ENCODE measurements at regions not wholly inside any gene's neighbourhood (a gene's known extent, or its start where the extent isn't known, plus 50 kb on each side); places are given as distances from the start of the nearest gene placed in this dataset.

DNA sequence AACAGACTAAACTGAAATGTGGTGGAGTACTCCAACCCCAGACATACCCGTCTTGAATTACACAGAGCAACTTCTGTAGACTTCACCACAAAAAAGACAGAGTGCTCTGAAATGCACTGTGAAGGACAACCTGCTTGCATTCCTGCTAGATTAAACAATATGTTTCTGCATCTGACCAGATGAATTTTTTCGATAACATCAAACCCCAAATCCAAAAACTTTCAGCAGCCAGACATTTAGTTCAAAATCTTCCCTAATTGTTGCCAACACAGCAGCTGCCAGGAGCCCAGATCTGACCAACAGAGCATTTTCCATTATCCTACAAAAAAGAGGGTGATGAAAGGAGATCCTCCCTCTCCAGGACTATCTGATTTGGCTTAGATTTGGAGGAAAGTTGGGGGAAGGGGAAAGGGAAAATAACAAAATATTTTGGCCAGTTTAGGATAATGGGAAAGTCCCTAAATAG, 356.5 kb downstream of the PDGFC start:
- H3K27ac ChIP-seq (ENCODE audit: low read depth in 1 of 3, low read length in 2 of 3): no peak overlapping the region
- H3K9me3 ChIP-seq (ENCODE audit: control insufficient read depth in 2 of 2, insufficient read depth in 1 of 2, low read depth in 1 of 2, low read length in 1 of 2): no peaks in the 10 kb centered on the region
- no peaks in the 10 kb centered on the region for H3K27me3 ChIP-seq (ENCODE audit: control insufficient read depth in 3 of 3, insufficient read depth in 3 of 3, low read length in 3 of 3)
- no peaks in the 10 kb centered on the region for H3K36me3 ChIP-seq (ENCODE audit: control insufficient read depth in 3 of 3, insufficient read depth in 2 of 3, low read depth in 1 of 3, low read length in 3 of 3)
- DNase-seq (no peak), FAIRE-seq (no peak)
- no peaks in the 10 kb centered on the region for H3K4me1 ChIP-seq (ENCODE audit: control insufficient read depth in 3 of 3, insufficient read depth in 2 of 3, low read depth in 1 of 3, low read length in 2 of 3)
- 47 to 55% (median 54%) methylated on average over 2 of the region's 2 CpGs for WGBS, 3 donors
- H3K4me3 ChIP-seq (ENCODE audit: low read depth in 1 of 3, low read length in 3 of 3): no peak overlapping the region

- DNase-seq (no peak), FAIRE-seq (no peak)
- Histone ChIP-seq H3K4me1 (ENCODE audit: control insufficient read depth in 3 of 3, insufficient read depth in 2 of 3, low read depth in 1 of 3, low read length in 2 of 3) (no peaks in the 10 kb centered on the region), H3K27ac (ENCODE audit: low read depth in 1 of 3, low read length in 2 of 3) (no peak overlapping the region), H3K27me3 (ENCODE audit: control insufficient read depth in 3 of 3, insufficient read depth in 3 of 3, low read length in 3 of 3) (no peaks in the 10 kb centered on the region), H3K4me3 (ENCODE audit: low read depth in 1 of 3, low read length in 3 of 3) (no peak overlapping the region), H3K9me3 (ENCODE audit: control insufficient read depth in 2 of 2, insufficient read depth in 1 of 2, low read depth in 1 of 2, low read length in 1 of 2) (no peaks in the 10 kb centered on the region), H3K36me3 (ENCODE audit: control insufficient read depth in 3 of 3, insufficient read depth in 2 of 3, low read depth in 1 of 3, low read length in 3 of 3) (no peaks in the 10 kb centered on the region)
Measured at GRCh38 chr4:156614536-156614935, 357.1 kb downstream of the PDGFC start.

DNA sequence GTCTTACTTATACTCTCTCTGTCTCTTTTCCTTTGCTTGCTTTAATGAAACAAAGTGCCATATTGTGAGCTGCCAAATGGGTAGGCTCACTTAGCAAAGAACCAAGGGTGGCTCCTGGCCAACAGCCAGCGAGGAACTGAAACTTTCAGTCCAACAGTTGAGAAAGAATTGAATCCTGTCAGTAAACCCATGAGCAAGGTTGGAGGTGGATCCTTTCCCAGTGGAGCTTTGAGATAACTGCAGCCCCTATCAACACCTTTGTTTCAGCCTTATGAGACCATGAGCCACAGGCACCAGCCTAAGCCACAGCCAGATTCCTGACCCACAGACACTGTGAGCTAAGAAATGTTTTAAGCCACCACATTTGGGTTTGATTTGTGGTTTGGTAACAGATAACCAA, 362.2 kb downstream of the PDGFC start:
- DNase-seq: no peak
- H3K9me3 ChIP-seq (ENCODE audit: control insufficient read depth in 2 of 2, insufficient read depth in 1 of 2, low read depth in 1 of 2, low read length in 1 of 2): no peaks in the 10 kb centered on the region
- H3K4me3 ChIP-seq (ENCODE audit: low read depth in 1 of 3, low read length in 3 of 3): no peak overlapping the region
- FAIRE-seq: no peak
- no peaks in the 10 kb centered on the region for H3K27me3 ChIP-seq (ENCODE audit: control insufficient read depth in 3 of 3, insufficient read depth in 3 of 3, low read length in 3 of 3)
- no peaks in the 10 kb centered on the region for H3K4me1 ChIP-seq (ENCODE audit: control insufficient read depth in 3 of 3, insufficient read depth in 2 of 3, low read depth in 1 of 3, low read length in 2 of 3)
- 35 to 83% (median 68%) methylated on average over 1 of the region's 1 CpG for WGBS, 3 donors
- no peak overlapping the region for H3K27ac ChIP-seq (ENCODE audit: low read depth in 1 of 3, low read length in 2 of 3)
- no peaks in the 10 kb centered on the region for H3K36me3 ChIP-seq (ENCODE audit: control insufficient read depth in 3 of 3, insufficient read depth in 2 of 3, low read depth in 1 of 3, low read length in 3 of 3)

DNA sequence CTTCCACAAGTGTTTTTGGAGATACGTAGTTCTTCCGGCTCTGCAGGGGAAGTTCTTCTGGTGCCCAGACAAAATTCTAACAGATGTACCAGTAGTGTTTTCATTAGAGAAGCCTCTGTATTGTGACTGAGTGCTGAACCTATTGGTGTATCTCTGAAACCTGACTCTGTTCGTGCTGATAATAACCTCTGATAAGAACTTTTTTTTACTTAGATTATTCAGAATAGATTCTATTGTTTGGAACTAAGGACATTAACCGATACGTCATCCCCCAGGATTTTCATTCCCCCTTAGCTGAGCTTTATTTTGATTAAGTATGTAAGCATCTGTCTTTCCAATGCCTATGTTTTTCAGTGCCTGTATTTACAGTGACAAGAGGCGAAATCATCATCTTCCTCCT, 362.9 kb downstream of the PDGFC start:
- Histone ChIP-seq H3K36me3 (ENCODE audit: control insufficient read depth in 3 of 3, insufficient read depth in 2 of 3, low read depth in 1 of 3, low read length in 3 of 3) (no peaks in the 10 kb centered on the region), H3K27ac (ENCODE audit: low read depth in 1 of 3, low read length in 2 of 3) (no peak overlapping the region), H3K27me3 (ENCODE audit: control insufficient read depth in 3 of 3, insufficient read depth in 3 of 3, low read length in 3 of 3) (no peaks in the 10 kb centered on the region), H3K4me3 (ENCODE audit: low read depth in 1 of 3, low read length in 3 of 3) (no peak overlapping the region), H3K4me1 (ENCODE audit: control insufficient read depth in 3 of 3, insufficient read depth in 2 of 3, low read depth in 1 of 3, low read length in 2 of 3) (no peaks in the 10 kb centered on the region), H3K9me3 (ENCODE audit: control insufficient read depth in 2 of 2, insufficient read depth in 1 of 2, low read depth in 1 of 2, low read length in 1 of 2) (no peaks in the 10 kb centered on the region)
- no peak for FAIRE-seq
- no peak for DNase-seq
- WGBS, 3 donors: 43 to 58% (median 46%) methylated on average over 6 of the region's 6 CpGs

DNA sequence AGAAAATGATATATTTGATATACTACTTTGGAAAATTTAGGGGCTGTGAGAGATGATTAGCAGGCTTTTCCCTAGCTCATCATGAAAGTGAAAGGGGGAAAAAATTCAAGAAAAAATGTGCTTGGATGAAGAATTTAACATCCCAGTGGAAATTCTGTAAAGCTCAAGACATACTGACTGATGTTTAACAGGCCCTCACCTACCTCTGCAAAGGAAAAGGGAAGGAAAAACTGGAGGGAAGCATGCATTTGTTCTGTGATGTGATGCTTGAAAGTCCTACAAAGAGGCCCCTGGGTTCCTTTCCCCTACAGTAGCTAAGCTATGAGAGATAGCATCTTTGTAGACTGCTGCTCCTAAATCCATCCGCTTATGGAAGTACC, 364.1 kb downstream of the PDGFC start:
- Histone ChIP-seq H3K9me3 (ENCODE audit: control insufficient read depth in 2 of 2, insufficient read depth in 1 of 2, low read depth in 1 of 2, low read length in 1 of 2) (no peaks in the 10 kb centered on the region), H3K27ac (ENCODE audit: low read depth in 1 of 3, low read length in 2 of 3) (no peak overlapping the region), H3K4me3 (ENCODE audit: low read depth in 1 of 3, low read length in 3 of 3) (no peak overlapping the region), H3K36me3 (ENCODE audit: control insufficient read depth in 3 of 3, insufficient read depth in 2 of 3, low read depth in 1 of 3, low read length in 3 of 3) (no peaks in the 10 kb centered on the region), H3K4me1 (ENCODE audit: control insufficient read depth in 3 of 3, insufficient read depth in 2 of 3, low read depth in 1 of 3, low read length in 2 of 3) (no peaks in the 10 kb centered on the region), H3K27me3 (ENCODE audit: control insufficient read depth in 3 of 3, insufficient read depth in 3 of 3, low read length in 3 of 3) (no peaks in the 10 kb centered on the region)
- no peak for FAIRE-seq
- DNase-seq: no peak
- WGBS, 3 donors: 89 to 96% (median 89%) methylated on average over 1 of the region's 1 CpG

- no peaks in the 10 kb centered on the region for H3K4me1 ChIP-seq (ENCODE audit: control insufficient read depth in 3 of 3, insufficient read depth in 2 of 3, low read depth in 1 of 3, low read length in 2 of 3)
- DNase-seq (no peak), FAIRE-seq (no peak)
- H3K36me3 ChIP-seq (ENCODE audit: control insufficient read depth in 3 of 3, insufficient read depth in 2 of 3, low read depth in 1 of 3, low read length in 3 of 3): no peaks in the 10 kb centered on the region
- H3K27me3 ChIP-seq (ENCODE audit: control insufficient read depth in 3 of 3, insufficient read depth in 3 of 3, low read length in 3 of 3): no peaks in the 10 kb centered on the region
- H3K4me3 ChIP-seq (ENCODE audit: low read depth in 1 of 3, low read length in 3 of 3): no peak overlapping the region
- H3K9me3 ChIP-seq (ENCODE audit: control insufficient read depth in 2 of 2, insufficient read depth in 1 of 2, low read depth in 1 of 2, low read length in 1 of 2): no peaks in the 10 kb centered on the region
- WGBS, 3 donors: 68 to 80% (median 75%) methylated on average over 7 of the region's 7 CpGs
- H3K27ac ChIP-seq (ENCODE audit: low read depth in 1 of 3, low read length in 2 of 3): no peak overlapping the region
Measured at GRCh38 chr4:156606554-156607477, 364.8 kb downstream of the PDGFC start.

GRCh38 chr4:156598138-156598681, 373.4 kb downstream of the PDGFC start:
- H3K27me3 ChIP-seq (ENCODE audit: control insufficient read depth in 3 of 3, insufficient read depth in 3 of 3, low read length in 3 of 3): no peaks in the 10 kb centered on the region
- H3K27ac ChIP-seq (ENCODE audit: low read depth in 1 of 3, low read length in 2 of 3): no peak overlapping the region
- no peaks in the 10 kb centered on the region for H3K4me1 ChIP-seq (ENCODE audit: control insufficient read depth in 3 of 3, insufficient read depth in 2 of 3, low read depth in 1 of 3, low read length in 2 of 3)
- no peak overlapping the region for H3K4me3 ChIP-seq (ENCODE audit: low read depth in 1 of 3, low read length in 3 of 3)
- no peak for DNase-seq
- no peaks in the 10 kb centered on the region for H3K36me3 ChIP-seq (ENCODE audit: control insufficient read depth in 3 of 3, insufficient read depth in 2 of 3, low read depth in 1 of 3, low read length in 3 of 3)
- no peak for FAIRE-seq
- H3K9me3 ChIP-seq (ENCODE audit: control insufficient read depth in 2 of 2, insufficient read depth in 1 of 2, low read depth in 1 of 2, low read length in 1 of 2): no peaks in the 10 kb centered on the region
- WGBS, 3 donors: 46 to 72% (median 65%) methylated on average over 6 of the region's 6 CpGs

DNA sequence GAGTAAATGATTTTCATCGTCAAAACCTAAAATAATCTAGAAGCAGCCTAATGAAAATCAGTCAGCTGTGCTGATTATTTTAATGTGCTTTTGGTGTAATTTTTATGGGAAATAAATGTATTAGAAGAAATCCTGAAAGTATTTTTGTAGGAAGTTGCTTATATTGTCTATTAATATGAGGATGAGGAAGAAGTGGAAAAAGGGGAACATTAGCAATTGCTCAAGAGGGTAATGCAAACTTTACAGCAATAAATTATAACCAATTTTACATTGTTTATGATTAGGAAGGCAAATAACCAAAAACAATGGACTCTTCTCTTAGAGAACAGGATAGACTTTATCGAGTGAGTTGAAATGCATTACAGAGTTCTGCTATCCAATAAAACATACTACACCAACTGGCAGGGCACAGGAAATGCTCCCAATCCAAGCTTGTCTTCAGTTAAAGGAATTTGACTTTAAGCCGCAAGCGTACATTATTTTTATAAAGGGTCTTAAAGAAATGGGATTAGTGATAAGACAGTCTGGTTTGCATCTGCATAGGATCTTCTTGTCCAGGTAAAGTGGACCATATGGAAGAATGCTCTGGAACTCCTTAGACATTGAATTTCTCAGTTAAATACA, 374.8 kb downstream of the PDGFC start:
- H3K27me3 ChIP-seq (ENCODE audit: control insufficient read depth in 3 of 3, insufficient read depth in 3 of 3, low read length in 3 of 3): no peaks in the 10 kb centered on the region
- 85 to 95% (median 89%) methylated on average over 4 of the region's 4 CpGs for WGBS, 3 donors
- no peaks in the 10 kb centered on the region for H3K36me3 ChIP-seq (ENCODE audit: control insufficient read depth in 3 of 3, insufficient read depth in 2 of 3, low read depth in 1 of 3, low read length in 3 of 3)
- no peaks in the 10 kb centered on the region for H3K9me3 ChIP-seq (ENCODE audit: control insufficient read depth in 2 of 2, insufficient read depth in 1 of 2, low read depth in 1 of 2, low read length in 1 of 2)
- H3K27ac ChIP-seq (ENCODE audit: low read depth in 1 of 3, low read length in 2 of 3): no peak overlapping the region
- no peak for DNase-seq
- no peak for FAIRE-seq
- no peaks in the 10 kb centered on the region for H3K4me1 ChIP-seq (ENCODE audit: control insufficient read depth in 3 of 3, insufficient read depth in 2 of 3, low read depth in 1 of 3, low read length in 2 of 3)
- no peak overlapping the region for H3K4me3 ChIP-seq (ENCODE audit: low read depth in 1 of 3, low read length in 3 of 3)

Measured in small intestine (tissue), 7 donors.